Activated naive CD4-positive, alpha-beta T cell treated with anti-CD3 and anti-CD28 coated beads, Interleukin-2, amount 50 U/mL, for 16 hours (primary cell): ENCODE measurements at regions not wholly inside any gene's neighbourhood (a gene's known extent, or its start where the extent isn't known, plus 50 kb on each side); places are given as distances from the start of the nearest gene placed in this dataset.
"Not testable (repeated sequence)": the region's sequence is repeated elsewhere in the genome, so short reads cannot be mapped to it uniquely, and the experiment has no call there.

Source experiments
- DNase-seq: peaks from one replicate; pipeline ENCODE4 v3.0.0-alpha.2; 2020

DNA sequence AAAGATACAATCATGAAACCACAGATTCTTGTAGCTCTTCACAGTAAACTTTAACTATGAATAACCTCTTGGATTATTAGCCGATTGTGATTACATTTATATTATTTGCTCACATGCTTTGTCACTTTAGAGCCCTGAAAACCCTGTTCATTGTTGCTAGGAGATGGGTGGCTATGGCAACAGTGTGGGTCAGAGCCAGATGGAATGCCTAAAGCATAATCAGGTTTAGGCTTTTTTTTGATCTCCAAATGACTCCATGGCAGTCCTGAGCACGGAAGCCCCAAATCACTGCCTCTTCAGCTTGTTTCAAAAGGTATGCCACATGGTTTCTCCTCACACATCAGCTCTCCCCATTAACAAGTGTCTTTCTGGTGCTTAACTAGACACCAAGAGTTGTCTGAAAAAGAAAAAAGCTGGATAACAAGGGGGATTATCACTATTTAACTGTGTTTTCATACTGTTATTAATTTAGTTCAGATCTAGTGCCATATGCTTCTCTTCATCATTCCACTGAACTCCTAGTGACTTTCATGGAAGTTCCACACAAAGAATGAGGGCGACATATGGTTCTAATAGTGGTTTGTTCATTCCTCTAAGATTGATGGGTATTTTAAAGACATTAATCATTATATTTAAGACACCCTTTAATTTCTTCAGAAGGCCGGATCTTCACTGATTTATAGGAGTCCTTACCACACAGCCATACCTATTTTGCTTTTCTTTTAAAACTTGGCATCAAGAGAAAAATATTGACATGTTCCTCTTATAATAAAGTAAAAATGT lies 88.8 kb upstream of the PAM start:
- DNase-seq, result no peak

- no peak for DNase-seq
Measured at GRCh38 chr5:102668220-102668932, 86.7 kb upstream of the PAM start.

DNA sequence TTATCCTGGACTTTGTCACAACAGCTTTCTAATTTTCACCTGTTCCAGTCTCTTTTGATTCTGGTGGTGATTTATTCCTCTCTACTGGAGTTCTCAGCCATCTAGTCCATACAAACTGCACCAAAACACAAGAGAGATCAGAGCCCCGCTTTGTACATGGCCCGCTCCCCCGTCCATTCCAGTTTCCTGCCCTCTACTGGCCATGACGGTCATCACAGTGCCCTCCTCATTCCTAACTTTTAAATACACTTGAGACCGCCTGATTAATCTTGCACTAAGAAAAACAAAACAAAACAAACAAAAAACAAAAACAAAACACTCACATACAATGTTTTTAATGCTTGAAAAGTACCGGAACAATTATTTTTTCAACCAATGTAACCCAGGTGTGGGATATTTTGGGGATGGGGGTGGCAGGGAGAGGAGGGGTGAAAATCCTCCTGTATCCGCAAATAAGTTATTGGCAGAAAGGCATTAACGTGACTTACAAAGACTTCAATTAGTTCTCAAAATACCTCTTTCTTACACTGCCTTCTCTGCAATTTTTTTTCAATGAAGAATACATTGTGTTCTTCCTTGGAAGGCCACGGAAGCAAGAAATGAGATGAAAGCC lies 84.8 kb upstream of the PAM start:
- DNase-seq, result no peak

DNA sequence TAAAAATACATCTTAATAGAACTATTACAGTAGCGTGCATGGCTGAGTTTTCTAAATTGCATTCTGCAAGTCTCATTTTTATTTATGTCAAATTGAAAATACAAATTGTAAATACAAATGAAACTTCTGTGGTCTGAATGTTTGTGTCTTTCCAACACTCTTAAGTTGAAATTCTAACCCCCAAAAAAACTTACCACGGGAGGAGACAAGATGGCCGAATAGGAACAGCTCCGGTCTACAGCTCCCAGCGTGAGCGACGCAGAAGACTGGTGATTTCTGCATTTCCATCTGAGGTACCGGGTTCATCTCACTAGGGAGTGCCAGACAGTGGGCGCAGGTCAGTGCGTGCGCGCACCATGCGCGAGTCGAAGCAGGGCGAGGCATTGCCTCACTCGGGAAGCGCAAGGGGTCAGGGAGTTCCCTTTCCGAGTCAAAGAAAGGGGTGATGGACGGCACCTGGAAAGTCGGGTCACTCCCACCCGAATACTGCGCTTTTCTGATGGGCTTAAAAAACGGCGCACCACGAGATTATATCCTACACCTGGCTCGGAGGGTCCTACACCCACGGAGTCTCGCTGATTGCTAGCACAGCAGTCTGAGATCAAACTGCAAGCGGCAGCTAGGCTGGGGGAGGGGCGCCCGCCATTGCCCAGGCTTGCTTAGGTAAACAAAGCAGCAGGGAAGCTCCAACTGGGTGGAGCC lies 83.9 kb upstream of the PAM start:
- not testable (repeated sequence) for DNase-seq

GRCh38 chr5:102678267-102679058 lies 76.6 kb upstream of the PAM start:
- DNase-seq, result no peak

DNA sequence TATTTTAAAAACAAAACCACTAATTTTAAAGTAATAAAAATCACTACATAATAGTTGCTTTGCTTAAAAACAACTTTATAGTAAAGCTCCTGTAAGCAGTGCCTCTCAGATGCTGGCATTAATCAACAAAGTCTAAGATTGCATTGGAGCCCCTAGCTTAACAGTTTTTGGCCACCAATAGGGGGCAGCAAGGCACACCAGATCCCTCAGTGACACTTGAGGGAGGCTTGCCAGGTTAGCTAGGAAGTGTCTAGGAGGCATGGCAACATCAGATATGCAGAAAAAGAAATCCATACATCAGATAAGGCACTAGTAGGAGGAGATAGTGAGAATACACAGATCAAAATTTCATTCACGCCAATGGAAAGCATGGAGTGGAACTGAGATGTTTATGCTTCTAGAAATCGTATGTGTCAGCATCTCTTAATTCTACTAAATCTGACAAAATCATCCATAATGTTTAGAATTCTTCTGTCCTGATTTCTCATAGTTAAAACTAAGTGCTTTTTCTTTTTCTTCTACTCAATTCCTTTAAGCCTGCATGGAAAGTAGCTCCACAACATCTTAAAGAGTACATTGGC lies 73.6 kb upstream of the PAM start:
- peak; percentile 66 for DNase-seq

DNA sequence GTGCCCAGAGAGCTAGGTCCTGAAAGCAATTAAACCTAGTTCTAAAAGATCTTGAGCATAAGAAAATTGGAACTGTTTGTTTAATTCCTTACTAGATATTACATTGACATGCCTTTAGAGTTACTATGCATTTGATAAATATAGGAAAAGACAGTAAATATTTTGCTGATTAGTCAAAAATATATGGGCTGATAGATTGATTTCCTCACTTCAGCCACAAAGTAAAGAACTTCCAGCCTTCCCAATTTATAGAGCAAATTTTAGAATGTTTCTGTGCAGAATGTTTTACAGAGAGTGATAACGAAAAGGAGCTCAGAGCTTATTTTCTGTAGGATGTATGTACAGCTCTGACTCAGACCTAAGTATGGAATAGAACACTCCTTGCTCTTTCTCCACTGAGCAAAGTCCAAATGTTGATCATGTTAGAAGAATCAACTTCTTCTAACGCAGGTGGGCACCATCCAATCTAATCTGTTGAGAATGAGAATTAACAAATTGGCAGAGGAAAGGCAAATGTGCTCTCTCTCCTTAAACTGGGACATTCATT lies 72.9 kb upstream of the PAM start:
- no peak for DNase-seq

DNA sequence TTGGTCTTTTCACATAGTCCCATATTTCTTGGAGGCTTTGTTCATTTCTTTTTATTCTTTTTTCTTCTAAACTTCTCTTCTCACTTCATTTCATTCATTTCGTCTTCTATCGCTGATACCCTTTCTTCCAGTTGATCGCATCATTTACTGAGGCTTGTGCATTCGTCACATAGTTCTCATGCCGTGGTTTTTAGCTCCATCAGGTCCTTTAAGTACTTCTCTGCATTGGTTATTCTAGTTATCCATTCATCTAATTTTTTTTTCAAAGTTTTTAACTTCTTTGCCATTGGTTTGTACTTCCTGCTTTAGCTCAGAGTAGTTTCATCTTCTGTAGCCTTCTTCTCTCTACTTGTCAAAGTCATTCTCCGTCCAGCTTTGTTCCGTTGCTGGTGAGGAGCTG lies 67.0 kb upstream of the PAM start:
- DNase-seq, result not testable (repeated sequence)

GRCh38 chr5:102688581-102689342 lies 66.3 kb upstream of the PAM start:
- DNase-seq, result not testable (repeated sequence)

- DNase-seq, result no peak
Measured at GRCh38 chr5:102690910-102691309, 64.2 kb upstream of the PAM start.

DNA sequence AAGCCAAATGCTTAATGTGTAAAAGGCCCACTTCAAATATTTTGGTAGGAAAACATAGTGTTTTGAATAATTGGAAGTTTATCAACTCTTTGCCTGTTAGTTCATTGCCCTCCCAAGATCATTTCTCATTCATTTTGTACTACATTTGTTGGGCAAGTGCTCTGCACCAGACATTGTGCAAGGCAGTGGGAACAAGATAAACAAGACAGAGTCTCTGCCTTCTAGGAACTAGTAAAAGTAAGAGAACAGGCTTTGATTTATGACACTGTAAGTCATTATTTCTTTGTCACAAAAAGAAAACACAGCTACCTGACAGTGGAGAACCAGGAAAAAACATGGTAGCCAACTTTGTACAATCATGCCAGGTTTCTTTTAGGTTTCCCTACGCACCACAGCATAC lies 63.7 kb upstream of the PAM start:
- DNase-seq, result no peak

GRCh38 chr5:102700120-102700831 lies 54.8 kb upstream of the PAM start:
- no peak for DNase-seq

- DNase-seq, result no peak
Measured at GRCh38 chr5:102700916-102701315, 54.2 kb upstream of the PAM start.

- DNase-seq, result no peak
Measured at GRCh38 chr5:102701748-102702147, 53.4 kb upstream of the PAM start.
